DND-41 (cell line): ENCODE measurements at regions not wholly inside any gene's neighbourhood (a gene's known extent, or its start where the extent isn't known, plus 50 kb on each side); places are given as distances from the start of the nearest gene placed in this dataset.
A peak's percentile ranks its signal among the peaks of the same experiment; 100 is the strongest.

Experiments
- ATAC-seq: fragments of 200-7000 bp; cut with Tn5 transposase; 3 replicates; pipeline ENCODE4 v1.9.1; 2021; ENCODE audit warnings: low read depth; ENCODE audit not compliant: insufficient read depth
- DNase-seq: peaks from one replicate; pipeline ENCODE4 v3.0.0-alpha.2; 2020
- H2AFZ ChIP-seq: 2 replicates; pipeline ENCODE4 v1.6.0; 2012; ENCODE audit warnings: low read depth, low read length
- H3K27ac ChIP-seq: 2 replicates; pipeline ENCODE4 v1.5.1; 2012; ENCODE audit warnings: low read length, inconsistent platforms
- H3K27me3 ChIP-seq: fragments of 200-600 bp; sonication (generic); 2 replicates; pipeline ENCODE4 v1.6.0; 2012; ENCODE audit warnings: low read length, mild to moderate bottlenecking, inconsistent platforms; ENCODE audit not compliant: insufficient read depth, poor library complexity
- H3K36me3 ChIP-seq: 2 replicates; pipeline ENCODE4 v1.5.1; 2012; ENCODE audit warnings: low read length, inconsistent platforms; ENCODE audit not compliant: insufficient read depth
- H3K4me1 ChIP-seq: 2 replicates; pipeline ENCODE4 v1.5.1; 2012; ENCODE audit warnings: mild to moderate bottlenecking, low read length; ENCODE audit not compliant: insufficient read depth
- H3K4me2 ChIP-seq: 2 replicates; pipeline ENCODE4 v1.6.0; 2012; ENCODE audit warnings: mild to moderate bottlenecking, moderate library complexity, low read length, inconsistent platforms; ENCODE audit not compliant: insufficient read depth
- H3K4me3 ChIP-seq, 2 experiments: fragments of 200-600 bp in 1 of 2; shearing (Covaris generic) in 1 of 2; 2 replicates each; pipeline ENCODE4 v1.5.1; 2012 to 2016; ENCODE audit warnings: inconsistent platforms in 2 of 2, low read length in 2 of 2, mild to moderate bottlenecking in 2 of 2, low read depth in 1 of 2, moderate library complexity in 1 of 2
- H3K79me2 ChIP-seq: 2 replicates; pipeline ENCODE4 v1.6.0; 2012; ENCODE audit warnings: low read length, inconsistent platforms; ENCODE audit not compliant: insufficient read depth
- H3K9ac ChIP-seq: 2 replicates; pipeline ENCODE4 v1.6.0; 2012; ENCODE audit warnings: low read depth, mild to moderate bottlenecking, inconsistent platforms, low read length, moderate library complexity
- H3K9me3 ChIP-seq: 2 replicates; pipeline ENCODE4 v1.5.1; 2012; ENCODE audit warnings: low read length, moderate library complexity, mild to moderate bottlenecking, inconsistent platforms; ENCODE audit not compliant: insufficient read depth, severe bottlenecking
- H4K20me1 ChIP-seq: 2 replicates; pipeline ENCODE4 v1.6.0; 2012; ENCODE audit warnings: low read length; ENCODE audit not compliant: insufficient read depth
- EZH2 ChIP-seq: IDR thresholded peaks from 3 replicates; pipeline ENCODE4 v1.6.1; 2012; ENCODE audit warnings: borderline replicate concordance, low read depth, mild to moderate bottlenecking, moderate library complexity, low read length, inconsistent platforms; ENCODE audit not compliant: severe bottlenecking
- TF ChIP-seq, protein P1 (sequence below): IDR thresholded peaks from 2 replicates; pipeline ENCODE4 v1.5.1; 2012; ENCODE audit warnings: borderline replicate concordance, low read length, moderate library complexity, mild to moderate bottlenecking; ENCODE audit not compliant: poor library complexity, severe bottlenecking; ENCODE audit errors: extremely low read depth

GRCh38 chr9:13587571-13587970 is 308.1 kb upstream of the MPDZ start:
- Histone ChIP-seq H3K79me2 (no peaks in the 10 kb centered on the region), H3K9ac (no peak overlapping the region), H4K20me1 (no peaks in the 10 kb centered on the region), H3K4me2 (no peak overlapping the region), H3K9me3 (no peaks in the 10 kb centered on the region), H2AFZ (peak overlapping the region; percentile 49; the same call in 1 of the 2 replicates), H3K36me3 (no peaks in the 10 kb centered on the region), H3K27me3 (no peaks in the 10 kb centered on the region), H3K4me3 (no peak overlapping the region), H3K27ac (no peak overlapping the region), H3K4me1 (0 out of 2 replicates have a peak, but pooled peaks cover 6% of the 10 kb centered on the region)
- TF ChIP-seq EZH2: no peak
- TF ChIP-seq, protein P1, sequence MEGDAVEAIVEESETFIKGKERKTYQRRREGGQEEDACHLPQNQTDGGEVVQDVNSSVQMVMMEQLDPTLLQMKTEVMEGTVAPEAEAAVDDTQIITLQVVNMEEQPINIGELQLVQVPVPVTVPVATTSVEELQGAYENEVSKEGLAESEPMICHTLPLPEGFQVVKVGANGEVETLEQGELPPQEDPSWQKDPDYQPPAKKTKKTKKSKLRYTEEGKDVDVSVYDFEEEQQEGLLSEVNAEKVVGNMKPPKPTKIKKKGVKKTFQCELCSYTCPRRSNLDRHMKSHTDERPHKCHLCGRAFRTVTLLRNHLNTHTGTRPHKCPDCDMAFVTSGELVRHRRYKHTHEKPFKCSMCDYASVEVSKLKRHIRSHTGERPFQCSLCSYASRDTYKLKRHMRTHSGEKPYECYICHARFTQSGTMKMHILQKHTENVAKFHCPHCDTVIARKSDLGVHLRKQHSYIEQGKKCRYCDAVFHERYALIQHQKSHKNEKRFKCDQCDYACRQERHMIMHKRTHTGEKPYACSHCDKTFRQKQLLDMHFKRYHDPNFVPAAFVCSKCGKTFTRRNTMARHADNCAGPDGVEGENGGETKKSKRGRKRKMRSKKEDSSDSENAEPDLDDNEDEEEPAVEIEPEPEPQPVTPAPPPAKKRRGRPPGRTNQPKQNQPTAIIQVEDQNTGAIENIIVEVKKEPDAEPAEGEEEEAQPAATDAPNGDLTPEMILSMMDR: no peak
- DNase-seq (no peak), ATAC-seq (no peak)

- Histone ChIP-seq H3K36me3 (no peaks in the 10 kb centered on the region), H3K9me3 (no peaks in the 10 kb centered on the region), H3K4me2 (no peak overlapping the region), H3K4me1 (0 out of 2 replicates have a peak, but pooled peaks cover 6% of the 10 kb centered on the region), H3K27me3 (no peaks in the 10 kb centered on the region), H3K79me2 (no peaks in the 10 kb centered on the region), H3K9ac (no peak overlapping the region), H2AFZ (peak overlapping the region; percentile 49; the same call in 1 of the 2 replicates), H4K20me1 (no peaks in the 10 kb centered on the region), H3K4me3 (no peak overlapping the region), H3K27ac (no peak overlapping the region)
- DNase-seq (no peak), ATAC-seq (no peak)
- no peak for TF ChIP-seq EZH2
- TF ChIP-seq, protein P1: no peak
These were observed 307.3 kb upstream of the MPDZ start for GRCh38 chr9:13586587-13587374.

- TF ChIP-seq, protein P1: no peak
- no peak for TF ChIP-seq EZH2
- DNase-seq: no peak
- Histone ChIP-seq H3K79me2 (no peaks in the 10 kb centered on the region), H3K9me3 (no peaks in the 10 kb centered on the region), H3K36me3 (no peaks in the 10 kb centered on the region), H3K4me2 (no peak overlapping the region), H3K4me3 (no peak overlapping the region), H2AFZ (no peak overlapping the region), H3K27ac (no peak overlapping the region), H4K20me1 (no peaks in the 10 kb centered on the region), H3K4me1 (no peaks in the 10 kb centered on the region), H3K27me3 (no peaks in the 10 kb centered on the region), H3K9ac (no peak overlapping the region)
- no peak for ATAC-seq
These were observed 301.3 kb upstream of the MPDZ start for GRCh38 chr9:13580760-13581159.
